CD4-positive, alpha-beta memory T cell (primary cell): ENCODE measurements at regions not wholly inside any gene's neighbourhood (a gene's known extent, or its start where the extent isn't known, plus 50 kb on each side); places are given as distances from the start of the nearest gene placed in this dataset.

Experiments
- CTCF ChIA-PET: fragments of 350-600 bp; sonication (Branson Sonifier 250); formaldehyde crosslinking; loops from one replicate; lab custom pipeline; 2021; ENCODE audit warnings: inconsistent platforms; ENCODE audit not compliant: partially characterized antibody; lab: Charles Lee
- POLR2A ChIA-PET: fragments of 350-600 bp; sonication (Branson Sonifier 250); formaldehyde crosslinking; loops from one replicate; lab custom pipeline; 2021; ENCODE audit not compliant: partially characterized antibody; lab: Charles Lee
- DNase-seq, 5 donors: peaks; one replicate each; pipeline versions ENCODE4 v3.0.0 to v3.0.0-alpha.2; 2020 to 2022; ENCODE audit warnings: mixed read lengths in 1 of 5
- H3K27ac ChIP-seq: one replicate; pipeline ENCODE4 v1.7.0; 2013; ENCODE audit warnings: low read depth, low read length
- H3K27me3 ChIP-seq: 2 replicates; pipeline ENCODE4 v1.7.0; 2013; ENCODE audit warnings: mild to moderate bottlenecking, low read length, moderate library complexity; ENCODE audit not compliant: insufficient read depth
- H3K36me3 ChIP-seq: 2 replicates; pipeline ENCODE4 v1.7.0; 2013; ENCODE audit warnings: mild to moderate bottlenecking, low read length, moderate library complexity; ENCODE audit not compliant: insufficient read depth
- H3K4me1 ChIP-seq: 2 replicates; pipeline ENCODE4 v1.7.0; 2013; ENCODE audit warnings: mild to moderate bottlenecking, low read length, moderate library complexity; ENCODE audit not compliant: insufficient read depth
- H3K4me3 ChIP-seq, 2 donors: one replicate each; pipeline ENCODE4 v1.7.0; 2013; ENCODE audit warnings: low read length in 2 of 2, mild to moderate bottlenecking in 1 of 2
- H3K9me3 ChIP-seq, 2 donors: one replicate each; pipeline ENCODE4 v1.7.0; 2013; ENCODE audit warnings: low read length in 2 of 2, control low read depth in 1 of 2; ENCODE audit not compliant: control insufficient read depth in 1 of 2
- H3K27ac Mint-ChIP-seq, 7 donors: one replicate each; pipeline ENCODE4 v1.8.0; 2020 to 2021; ENCODE audit warnings: mixed read lengths in 7 of 7, mild to moderate bottlenecking in 6 of 7, inconsistent platforms in 3 of 7, moderate library complexity in 3 of 7
- H3K27me3 Mint-ChIP-seq, 2 donors: one replicate each; pipeline ENCODE4 v1.8.0; 2020 to 2021; ENCODE audit warnings: mixed read lengths in 2 of 2
- H3K36me3 Mint-ChIP-seq, 2 donors: one replicate each; pipeline ENCODE4 v1.8.0; 2020 to 2021; ENCODE audit warnings: mixed read lengths in 2 of 2, inconsistent platforms in 1 of 2, mild to moderate bottlenecking in 1 of 2
- H3K4me1 Mint-ChIP-seq, 4 donors: one replicate each; pipeline ENCODE4 v1.8.0; 2020 to 2021; ENCODE audit warnings: mixed read lengths in 4 of 4, mild to moderate bottlenecking in 1 of 4
- H3K4me3 Mint-ChIP-seq, 8 donors: one replicate each; pipeline ENCODE4 v1.8.0; 2020 to 2021; ENCODE audit warnings: mixed read lengths in 8 of 8, mild to moderate bottlenecking in 7 of 8, moderate library complexity in 6 of 8, inconsistent platforms in 3 of 8
- H3K9me3 Mint-ChIP-seq, 8 donors: one replicate each; pipeline ENCODE4 v1.8.0; 2020 to 2021; ENCODE audit warnings: mixed read lengths in 8 of 8, mild to moderate bottlenecking in 5 of 8, inconsistent platforms in 3 of 8, moderate library complexity in 1 of 8
- intact Hi-C: fragments of 100-400 bp; cut with micrococcal nuclease; formaldehyde crosslinking; loops from one replicate; pipeline ENCODE4 v1.15.1; 2023

- peaks cover 3% of the 10 kb centered on the region for H3K4me1 ChIP-seq
- H3K4me3 ChIP-seq: no peak overlapping the region
- H3K27ac ChIP-seq: no peak overlapping the region
- ChIA-PET POLR2A (no interaction called here), CTCF (interaction anchor here (0.6 kb wide), 1 partner anchor 54 kb away, joined by 3 read pairs; no protein-coding TSS in a partner anchor)
- no peak for DNase-seq
- no peaks in the 10 kb centered on the region for H3K27me3 ChIP-seq
- Mint-ChIP-seq H3K36me3 (peaks cover 0 to 10% of the 10 kb centered on the region in 2 donors), H3K4me3 (peak overlapping the region in 2 of 8 donors; percentile 2 to 9), H3K4me1 (peaks cover 11 to 22% (median 14%) of the 10 kb centered on the region in 4 donors), H3K27ac (peak overlapping the region in 1 of 7 donors; percentile 81), H3K9me3 (no peaks in the 10 kb centered on the region), H3K27me3 (no peaks in the 10 kb centered on the region)
- intact Hi-C loops: no loop called here
- H3K36me3 ChIP-seq: no peaks in the 10 kb centered on the region
- no peaks in the 10 kb centered on the region for H3K9me3 ChIP-seq
Measured at GRCh38 chr5:42962124-42962523, 78.0 kb downstream of the ANXA2R start.

GRCh38 chr5:42960506-42960905 is 79.6 kb downstream of the ANXA2R start:
- Histone ChIP-seq H3K27me3 (no peaks in the 10 kb centered on the region), H3K27ac (no peak overlapping the region), H3K4me1 (no peaks in the 10 kb centered on the region), H3K36me3 (no peaks in the 10 kb centered on the region), H3K9me3 (no peaks in the 10 kb centered on the region), H3K4me3 (no peak overlapping the region)
- Mint-ChIP-seq H3K36me3 (peaks cover 0 to 16% of the 10 kb centered on the region in 2 donors), H3K4me3 (no peak overlapping the region), H3K27ac (peak overlapping the region in 1 of 7 donors; percentile 16), H3K4me1 (peaks cover 5 to 13% (median 8%) of the 10 kb centered on the region in 4 donors), H3K9me3 (peaks cover 0 to 3% (median 0%) of the 10 kb centered on the region in 8 donors), H3K27me3 (no peaks in the 10 kb centered on the region)
- CTCF ChIA-PET: no interaction called here
- no peak for DNase-seq
- POLR2A ChIA-PET: interaction anchor here (0.6 kb wide), 1 partner anchor 11 kb away, joined by 3 read pairs; no protein-coding TSS in a partner anchor
- intact Hi-C loops: no loop called here

DNA sequence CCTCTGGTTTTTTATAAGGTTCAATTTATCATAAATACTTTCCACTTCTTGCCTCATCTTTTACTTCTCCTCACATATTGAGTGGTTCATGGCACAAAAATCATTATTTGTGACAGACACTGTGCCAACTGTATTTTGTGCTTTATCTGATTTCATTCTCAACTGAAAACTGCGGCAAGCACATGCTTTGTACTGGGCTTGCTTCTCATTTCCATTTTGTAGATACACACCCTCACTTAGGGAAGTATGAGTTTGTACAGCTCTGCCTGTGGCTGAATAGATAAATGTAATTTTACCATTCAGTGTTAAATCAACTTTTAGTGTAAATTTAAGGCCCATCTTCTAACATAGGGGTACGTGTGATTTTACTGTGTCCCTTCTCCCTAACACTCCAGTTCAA is 83.6 kb downstream of the ANXA2R start:
- intact Hi-C loops: no loop called here
- Histone ChIP-seq H3K36me3 (no peaks in the 10 kb centered on the region), H3K27me3 (no peaks in the 10 kb centered on the region), H3K4me3 (no peak overlapping the region), H3K9me3 (peaks cover 0 to 8% of the 10 kb centered on the region in 2 donors), H3K27ac (no peak overlapping the region), H3K4me1 (peaks cover 9% of the 10 kb centered on the region)
- DNase-seq: no peak
- peaks cover 0 to 25% (median 14%) of the 10 kb centered on the region in 8 donors for H3K9me3 Mint-ChIP-seq
- H3K36me3 Mint-ChIP-seq: peaks cover 11 to 20% of the 10 kb centered on the region in 2 donors
- H3K4me1 Mint-ChIP-seq: peaks cover 6 to 19% (median 7%) of the 10 kb centered on the region in 4 donors
- no peaks in the 10 kb centered on the region for H3K27me3 Mint-ChIP-seq
- CTCF ChIA-PET: no interaction called here
- POLR2A ChIA-PET: no interaction called here
- H3K4me3 Mint-ChIP-seq: no peak overlapping the region
- no peak overlapping the region for H3K27ac Mint-ChIP-seq

- no peak for DNase-seq
- peaks cover 22% of the 10 kb centered on the region for H3K4me1 ChIP-seq
- Mint-ChIP-seq H3K4me1 (peaks cover 7 to 36% (median 26%) of the 10 kb centered on the region in 4 donors), H3K36me3 (peaks cover 20 to 24% of the 10 kb centered on the region in 2 donors), H3K4me3 (peak overlapping the region; percentile 25 to 99 (median 96)), H3K27me3 (no peaks in the 10 kb centered on the region), H3K27ac (peak overlapping the region in 5 of 7 donors; percentile 72 to 100 (median 99)), H3K9me3 (peaks cover 0 to 32% (median 14%) of the 10 kb centered on the region in 8 donors)
- H3K27me3 ChIP-seq: no peaks in the 10 kb centered on the region
- no peak overlapping the region for H3K27ac ChIP-seq
- H3K36me3 ChIP-seq: no peaks in the 10 kb centered on the region
- POLR2A ChIA-PET: interaction anchor here (0.7 to 10.7 kb wide), 10 partner anchors 13 to 117 kb away, joined by 3 to 642 read pairs (median 135); partner anchors contain the start of gene ANXA2R
- no peak overlapping the region for H3K4me3 ChIP-seq
- peaks cover 0 to 8% of the 10 kb centered on the region in 2 donors for H3K9me3 ChIP-seq
- intact Hi-C loops: no loop called here
- CTCF ChIA-PET: interaction anchor here (1.5 to 8.6 kb wide), 6 partner anchors 13 to 88 kb away, joined by 5 to 134 read pairs (median 26); no protein-coding TSS in a partner anchor
Measured at GRCh38 chr5:42953041-42953440, 87.1 kb downstream of the ANXA2R start.

DNA sequence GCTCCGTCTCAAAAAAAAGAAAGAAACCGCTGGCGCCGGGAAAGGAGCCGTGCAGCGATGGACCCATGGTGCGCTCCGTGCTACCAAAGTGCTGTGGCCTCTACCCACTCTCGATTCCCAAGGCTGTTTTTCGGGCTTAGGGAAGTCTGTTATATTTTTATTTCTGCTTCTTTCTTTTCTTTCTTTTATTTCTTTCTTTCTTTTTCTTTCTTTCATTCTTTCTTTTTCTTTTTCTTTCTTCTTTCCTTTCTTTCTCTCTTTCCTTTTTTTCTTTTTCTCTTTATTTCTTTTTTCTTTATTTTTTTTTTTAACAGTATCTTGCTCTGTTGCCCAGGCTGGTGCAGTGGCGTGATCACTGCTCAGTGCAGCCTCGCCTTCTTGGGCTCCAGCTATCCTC is 87.5 kb downstream of the ANXA2R start:
- Histone ChIP-seq H3K27me3 (no peaks in the 10 kb centered on the region), H3K9me3 (peaks cover 0 to 8% of the 10 kb centered on the region in 2 donors), H3K4me1 (peaks cover 22% of the 10 kb centered on the region), H3K36me3 (no peaks in the 10 kb centered on the region), H3K27ac (peak overlapping the region; percentile 96), H3K4me3 (peak overlapping the region; percentile 90 to 95)
- Mint-ChIP-seq H3K27ac (peak overlapping the region; percentile 99 to 100 (median 100)), H3K9me3 (peaks cover 0 to 32% (median 14%) of the 10 kb centered on the region in 8 donors), H3K27me3 (no peaks in the 10 kb centered on the region), H3K4me3 (peak overlapping the region; percentile 93 to 99 (median 98)), H3K36me3 (peaks cover 20 to 24% of the 10 kb centered on the region in 2 donors), H3K4me1 (peaks cover 7 to 41% (median 30%) of the 10 kb centered on the region in 4 donors)
- ChIA-PET CTCF (interaction anchor here (0.6 to 8.6 kb wide), 8 partner anchors 13 to 89 kb away, joined by 3 to 134 read pairs (median 26); no protein-coding TSS in a partner anchor), POLR2A (interaction anchor here (0.6 to 10.7 kb wide), 12 partner anchors 12 to 169 kb away, joined by 3 to 642 read pairs (median 80); partner anchors contain the start of genes ANXA2R and ZNF131)
- no peak for DNase-seq
- intact Hi-C loops: no loop called here

DNA sequence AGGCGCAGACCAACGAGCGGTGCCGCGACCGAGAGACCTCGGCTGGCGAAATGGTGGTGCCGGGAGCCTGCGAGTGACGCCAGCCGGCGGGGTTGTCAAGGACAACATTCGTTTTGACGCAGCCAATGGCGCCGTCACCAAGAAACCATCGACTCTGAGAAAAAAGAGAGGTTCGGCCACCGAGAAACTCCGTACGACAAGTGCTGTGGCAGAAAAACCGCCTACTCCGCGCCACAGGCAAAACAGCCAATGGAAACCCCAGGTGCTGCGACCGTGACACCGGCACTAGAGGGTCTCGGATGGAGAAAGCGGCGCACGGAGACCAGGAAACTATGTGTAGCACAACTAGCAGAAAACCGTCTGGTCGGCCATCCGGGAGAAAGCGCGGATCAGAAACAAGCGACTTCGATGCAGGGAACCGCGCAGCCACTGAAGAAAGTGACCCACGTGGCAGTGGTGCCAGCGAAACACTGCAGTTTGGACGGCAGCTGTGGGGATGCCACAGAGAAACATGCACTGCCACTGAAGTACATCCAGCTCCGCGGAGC is 88.8 kb downstream of the ANXA2R start:
- peak overlapping the region; percentile 96 for H3K27ac ChIP-seq
- peaks cover 7 to 42% (median 30%) of the 10 kb centered on the region in 4 donors for H3K4me1 Mint-ChIP-seq
- H3K36me3 ChIP-seq: no peaks in the 10 kb centered on the region
- H3K4me3 Mint-ChIP-seq: peak overlapping the region; percentile 93 to 99 (median 98)
- DNase-seq: peak; percentile 85 to 92 (median 88)
- peaks cover 22% of the 10 kb centered on the region for H3K4me1 ChIP-seq
- POLR2A ChIA-PET: interaction anchor here (1.0 to 10.7 kb wide), 17 partner anchors 10 to 651 kb away, joined by 4 to 642 read pairs (median 12); partner anchors contain the start of genes ANXA2R, HMGCS1, NNT and TMEM267
- intact Hi-C loops: loop anchor here (1.0 kb wide), 6 partner anchors 42 to 362 kb away; partner anchors contain the start of genes ANXA2R and HMGCS1
- peak overlapping the region; percentile 90 to 95 for H3K4me3 ChIP-seq
- CTCF ChIA-PET: interaction anchor here (0.8 to 8.6 kb wide), 7 partner anchors 39 to 533 kb away, joined by 3 to 134 read pairs (median 41); partner anchors contain the start of gene TMEM267
- H3K9me3 Mint-ChIP-seq: peaks cover 0 to 32% (median 13%) of the 10 kb centered on the region in 8 donors
- no peaks in the 10 kb centered on the region for H3K27me3 Mint-ChIP-seq
- peaks cover 0 to 8% of the 10 kb centered on the region in 2 donors for H3K9me3 ChIP-seq
- peaks cover 15 to 24% of the 10 kb centered on the region in 2 donors for H3K36me3 Mint-ChIP-seq
- H3K27me3 ChIP-seq: no peaks in the 10 kb centered on the region
- peak overlapping the region; percentile 99 to 100 (median 100) for H3K27ac Mint-ChIP-seq
